ENCODE measurements at regions not wholly inside any gene's neighbourhood (a gene's known extent, or its start where the extent isn't known, plus 50 kb on each side); places are given as distances from the start of the nearest gene placed in this dataset.

- H3K4me2 ChIP-seq (ENCODE audit: low read depth, low read length) = no peak overlapping the region
- DNase-seq (ENCODE audit: low spot score) (no peak), FAIRE-seq (no peak), ATAC-seq (no peak)
- no peak overlapping the region for H3K4me3 ChIP-seq (replicated peaks in 1 of 3; ENCODE audit: insufficient read depth in 1 of 3, low read depth in 2 of 3, low read length in 3 of 3)
- TF ChIP-seq CBX2 (IDR thresholded peaks at IDR 0.05; ENCODE audit: low read depth, low read length) (no peak), CBX2 (CRISPR knock-in tag; IDR thresholded peaks at IDR 0.05; ENCODE audit: low read depth) (no peak), JUND (CRISPR knock-in tag; IDR thresholded peaks at IDR 0.05) (no peak), ZNF605 (CRISPR knock-in tag; IDR thresholded peaks at IDR 0.05) (no peak), ZNF354B (CRISPR knock-in tag; IDR thresholded peaks at IDR 0.05) (no peak), ZSCAN29 (CRISPR knock-in tag; conservative IDR thresholded peaks at IDR 0.05) (no peak), ATF7-NPFF (CRISPR knock-in tag; IDR thresholded peaks at IDR 0.05; ENCODE audit: low read depth) (no peak), HOXA3 (CRISPR knock-in tag; IDR thresholded peaks at IDR 0.05) (no peak), REST (IDR thresholded peaks at IDR 0.05; ENCODE audit: borderline replicate concordance in 1 of 2, low read depth in 1 of 2, low read length in 2 of 2) (no peak), ZBTB34 (CRISPR knock-in tag; IDR thresholded peaks at IDR 0.05) (no peak), SRSF4 (IDR thresholded peaks at IDR 0.05; ENCODE audit: low read depth, low read length, poor library complexity, severe bottlenecking) (no peak), TIGD3 (CRISPR knock-in tag; IDR thresholded peaks at IDR 0.05; ENCODE audit: borderline replicate concordance) (no peak), ZFAT (CRISPR knock-in tag; conservative IDR thresholded peaks at IDR 0.05) (no peak), ZBTB14 (CRISPR knock-in tag; IDR thresholded peaks at IDR 0.05) (no peak), ZNF660 (CRISPR knock-in tag; IDR thresholded peaks at IDR 0.05; ENCODE audit: borderline replicate concordance, low read depth) (no peak), HDAC2 (CRISPR knock-in tag; IDR thresholded peaks at IDR 0.05) (no peak), GTF2F1 (IDR thresholded peaks at IDR 0.05; ENCODE audit: low read length) (no peak), ZNF746 (CRISPR knock-in tag; IDR thresholded peaks at IDR 0.05) (no peak)
- H3K79me2 ChIP-seq (ENCODE audit: insufficient read depth, low read length) = no peaks in the 10 kb centered on the region
- no TSS peak for BruUV-seq (replicated peaks)
- H3K9me3 ChIP-seq (ENCODE audit: low read length) = no peaks in the 10 kb centered on the region
- in situ Hi-C loops (cut with HindIII; ENCODE audit: extremely low pct_ligation_motif_present, low pct_unique_long_range_greater_than_20kb) = no loop called here
- no peaks in the 10 kb centered on the region for H3K36me3 ChIP-seq (replicated peaks in 1 of 2; ENCODE audit: control insufficient read depth in 1 of 2, insufficient read depth in 2 of 2, low read length in 2 of 2)
- H3K4me1 ChIP-seq (ENCODE audit: insufficient read depth, low read length) = no peaks in the 10 kb centered on the region
- no peak overlapping the region for H3K9ac ChIP-seq (ENCODE audit: insufficient read depth, low read depth, low read length)
- ChIA-PET CTCF (ENCODE audit: low intra/inter-chr PET ratio, low total read pairs) (no interaction called here), POLR2A (no interaction called here)
- no peak overlapping the region for H2AFZ ChIP-seq (ENCODE audit: low read length)
- intact Hi-C loops (cut with micrococcal nuclease; ENCODE audit: unreplicated experiment) = no loop called here
- no peaks in the 10 kb centered on the region for H4K20me1 ChIP-seq (ENCODE audit: insufficient read depth, low read length)
- H3K27me3 ChIP-seq (ENCODE audit: control insufficient read depth in 1 of 2, insufficient read depth in 2 of 2, low read length in 2 of 2) = no peaks in the 10 kb centered on the region; a peak in 1 of 5 replicates
- H3K27ac ChIP-seq (ENCODE audit: extremely low read length, insufficient read depth, low read length) = no peak overlapping the region
Measured at GRCh38 chr11:45037434-45038005, 86.8 kb upstream of the TP53I11 start.
